HG03280 (cell line): ENCODE measurements at regions not wholly inside any gene's neighbourhood (a gene's known extent, or its start where the extent isn't known, plus 50 kb on each side); places are given as distances from the start of the nearest gene placed in this dataset.

Experiments used
- ATAC-seq: cut with Tn5 transposase; IDR thresholded peaks from one replicate; pipeline ENCODE4 v1.9.1; 2021; ENCODE audit warnings: mild to moderate bottlenecking, moderate library complexity; ENCODE audit not compliant: unreplicated experiment

DNA sequence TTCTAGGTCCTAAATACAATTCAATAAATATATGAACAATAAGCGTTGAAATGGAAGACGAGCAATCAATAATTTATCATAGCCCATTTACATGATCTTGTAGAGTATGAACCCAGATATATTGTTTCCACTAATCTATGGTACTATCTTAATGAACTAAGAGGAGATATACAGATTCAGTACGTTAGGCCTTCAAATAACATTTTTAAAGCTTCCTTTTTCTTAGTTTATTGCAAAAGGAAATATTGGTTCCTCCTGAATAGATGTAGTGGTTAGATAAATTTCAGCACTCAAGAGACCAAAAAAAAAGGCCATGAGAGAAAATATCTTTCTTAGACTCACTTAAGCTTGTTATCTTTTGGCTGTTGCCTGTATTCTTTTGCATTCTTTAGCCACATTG is 147.5 kb upstream of the PITX2 start:
- no peak for ATAC-seq

DNA sequence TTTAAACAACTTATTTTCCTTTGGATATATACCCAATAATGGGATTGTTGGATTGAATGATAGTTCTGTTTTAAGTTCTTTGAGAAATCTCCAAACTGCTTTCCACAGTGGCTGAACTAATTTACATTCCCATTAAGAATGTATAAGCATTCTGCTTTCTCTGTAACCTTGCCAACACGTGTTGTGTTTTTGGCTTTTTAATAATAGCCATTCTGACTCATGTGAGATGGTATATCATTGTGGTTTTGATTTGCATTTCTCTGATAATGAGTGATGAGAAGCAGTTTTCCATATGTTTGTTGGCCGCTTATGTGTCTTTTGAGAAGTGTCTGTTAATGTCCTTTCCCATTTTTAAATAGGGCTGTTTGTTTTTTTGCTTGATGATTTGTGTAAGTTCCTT is 155.6 kb upstream of the PITX2 start:
- ATAC-seq: no peak

DNA sequence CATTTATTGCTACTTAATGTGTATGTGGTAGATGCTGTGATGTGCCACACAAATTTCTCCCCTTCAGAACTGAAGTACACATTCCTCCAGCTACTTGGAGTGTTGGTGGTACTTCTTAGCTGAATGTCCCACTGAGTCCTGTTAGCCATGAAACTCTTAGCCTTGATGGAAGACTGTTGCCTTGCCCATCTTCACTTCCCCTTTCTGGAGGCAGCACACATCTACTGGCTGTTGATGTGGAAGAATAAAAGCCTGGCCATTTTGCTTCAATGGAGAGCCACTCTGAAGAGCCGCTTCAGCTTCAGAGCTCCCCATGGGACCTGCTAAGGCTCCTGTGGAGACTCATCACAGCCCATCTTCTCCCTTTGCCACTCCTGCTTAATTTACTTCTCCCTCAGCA is 157.7 kb upstream of the PITX2 start:
- no peak for ATAC-seq

DNA sequence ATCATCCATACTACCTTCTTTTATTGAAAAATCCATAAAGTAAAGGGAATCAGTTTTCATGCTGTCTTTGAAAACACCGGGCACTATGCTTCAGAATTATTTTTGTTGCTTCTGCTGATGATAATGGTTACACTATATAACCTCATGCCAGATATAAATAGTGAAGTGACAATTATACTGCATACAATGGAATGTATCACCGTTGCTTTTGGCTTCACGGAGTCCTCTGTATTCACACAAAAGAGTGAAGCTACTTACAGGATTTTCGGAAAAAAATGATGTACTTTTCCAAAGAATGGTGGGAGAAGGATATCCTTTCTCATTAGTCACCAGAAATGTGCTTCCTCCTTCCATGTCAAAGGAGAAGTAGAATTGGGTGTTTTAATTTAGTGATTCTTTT is 159.1 kb upstream of the PITX2 start:
- no peak for ATAC-seq

DNA sequence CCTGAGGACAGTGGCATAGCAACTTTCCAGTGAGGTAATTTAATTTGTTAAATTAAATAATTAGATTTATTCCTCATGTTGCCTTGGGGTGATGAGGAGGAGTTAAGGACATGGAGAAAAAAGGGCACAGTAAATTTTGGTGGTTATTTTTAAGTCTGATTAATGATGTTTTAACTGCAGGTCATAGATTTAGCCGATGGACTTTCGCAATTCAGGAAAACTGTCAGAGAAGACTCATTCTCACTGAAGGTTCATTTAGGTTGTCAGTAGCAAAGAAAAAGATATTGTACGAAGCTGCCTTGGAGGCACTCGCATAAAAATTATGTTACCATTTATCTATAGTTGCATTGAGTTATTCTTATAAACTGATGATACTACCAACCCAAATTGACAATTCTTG is 164.2 kb upstream of the PITX2 start:
- no peak for ATAC-seq

DNA sequence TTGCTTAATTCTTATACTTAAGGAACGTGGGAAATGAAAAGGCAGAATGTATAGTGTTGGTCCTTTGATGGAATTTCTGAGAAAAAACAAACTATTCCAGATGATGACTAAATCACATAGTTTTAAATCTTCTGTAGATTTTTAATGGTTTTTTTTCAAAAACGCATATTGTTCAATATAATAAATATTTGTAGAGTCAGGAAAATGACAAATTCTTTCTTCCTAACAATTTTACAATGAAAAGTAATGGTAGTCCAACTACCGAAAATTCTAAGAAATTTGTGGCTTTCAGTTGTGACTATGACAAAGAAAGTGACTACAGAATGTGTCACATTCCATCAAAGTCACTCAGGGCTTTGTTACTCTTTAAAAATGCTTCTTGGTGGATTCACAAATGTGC is 164.8 kb upstream of the PITX2 start:
- ATAC-seq: no peak

DNA sequence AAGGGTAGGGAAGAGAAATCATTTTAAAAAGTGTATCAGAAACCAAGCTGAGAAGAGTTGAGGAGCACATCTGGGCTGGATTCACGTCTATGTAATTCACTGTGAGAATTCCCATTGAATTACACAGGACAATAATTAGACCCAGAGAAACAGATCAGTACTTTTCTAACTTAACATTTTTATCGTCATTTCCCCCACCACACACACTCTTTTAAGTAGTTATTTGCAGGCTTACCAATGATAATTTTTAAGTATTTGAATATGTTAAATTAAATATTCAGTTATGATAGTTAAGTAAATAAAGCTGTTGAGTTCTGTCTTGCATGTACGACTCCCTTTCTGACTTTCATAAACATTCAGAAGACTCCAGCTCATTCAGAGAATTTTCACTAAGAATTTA is 165.4 kb upstream of the PITX2 start:
- no peak for ATAC-seq

DNA sequence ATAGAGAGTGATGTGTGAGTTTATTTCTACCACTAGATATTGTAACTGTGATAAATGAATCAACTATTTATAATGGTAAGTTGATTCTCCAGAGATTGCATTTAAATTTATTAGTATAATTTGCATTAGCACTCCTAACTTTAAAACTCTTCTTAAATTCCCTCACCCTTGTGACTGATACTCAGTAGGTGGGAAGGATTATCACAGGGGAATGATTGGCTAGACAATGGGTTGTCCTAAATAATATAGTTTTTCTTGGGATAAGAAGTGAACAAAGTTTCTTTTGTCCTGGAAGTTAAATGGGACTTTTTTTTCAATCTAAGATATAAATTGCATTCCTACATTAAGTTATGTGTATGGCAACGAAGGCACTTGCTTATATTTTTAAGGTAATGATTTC is 169.2 kb upstream of the PITX2 start:
- no peak for ATAC-seq

DNA sequence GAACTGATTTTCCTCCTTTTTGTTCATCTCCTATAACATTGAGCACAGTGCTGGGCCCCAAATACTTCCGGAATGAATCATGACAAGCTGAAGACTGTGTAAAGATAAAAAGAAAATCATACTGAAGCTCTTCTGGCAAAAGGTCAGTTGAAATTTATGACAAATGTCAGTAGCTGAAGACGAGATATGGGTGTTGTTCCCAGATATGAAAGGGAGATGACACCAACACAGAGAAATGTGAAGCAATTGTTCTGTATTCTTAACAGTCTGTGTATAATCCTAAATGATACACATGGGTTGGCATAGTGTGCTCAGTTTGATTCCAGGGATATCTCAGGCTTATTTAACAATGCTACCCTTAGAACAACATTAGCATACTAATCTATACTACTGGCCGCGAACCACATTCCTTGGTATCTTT is 170.5 kb upstream of the PITX2 start:
- ATAC-seq: no peak

DNA sequence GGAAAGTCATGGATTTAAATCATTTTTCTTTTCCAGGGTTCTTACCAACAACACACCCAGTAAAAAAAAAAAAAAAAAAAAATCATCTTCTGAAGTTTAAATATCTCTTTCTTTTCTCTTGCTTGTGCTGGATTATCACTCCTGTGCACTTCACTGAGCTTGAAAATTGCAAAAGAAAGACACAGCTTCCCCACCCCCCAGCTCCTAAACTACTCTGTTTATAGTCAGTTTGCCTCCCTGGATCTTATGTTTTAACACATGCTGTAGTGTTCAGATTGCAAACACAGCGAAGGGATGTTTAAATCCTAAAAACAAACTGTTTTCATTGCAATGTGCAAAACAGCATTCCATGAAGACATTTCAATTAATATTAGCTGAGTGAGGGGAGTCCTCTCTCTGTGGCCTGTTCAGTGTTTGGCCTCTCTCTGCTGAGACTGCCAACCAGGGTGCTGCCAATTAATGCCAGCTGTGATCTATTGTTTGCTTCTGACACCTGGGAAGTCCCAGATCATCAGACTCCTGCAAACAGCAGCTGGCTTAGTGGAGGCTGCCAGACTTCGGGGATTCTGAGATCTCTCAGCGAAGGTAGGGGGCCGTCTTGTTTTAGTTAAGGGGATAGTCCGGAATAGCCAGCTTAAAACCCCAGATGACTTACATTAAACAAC is 171.1 kb upstream of the PITX2 start:
- no peak for ATAC-seq

DNA sequence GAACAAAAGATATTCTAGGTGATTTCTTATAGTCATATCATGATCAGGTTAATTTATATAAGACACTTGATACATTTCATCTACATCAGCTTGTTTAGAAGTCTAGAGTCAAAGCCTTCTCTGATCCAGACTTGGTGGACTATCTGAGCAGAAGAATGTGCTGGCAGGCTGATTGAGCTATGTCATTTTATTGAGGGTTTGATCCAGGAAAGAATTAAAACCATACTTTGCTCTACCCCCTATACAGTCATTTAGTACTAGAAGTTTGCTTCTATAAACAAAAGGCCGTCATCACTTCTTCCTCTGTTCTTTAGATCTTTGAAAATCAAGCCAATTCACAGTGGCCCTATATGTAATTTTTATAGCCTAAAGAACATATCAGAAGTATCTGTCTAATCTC is 173.1 kb upstream of the PITX2 start:
- no peak for ATAC-seq

DNA sequence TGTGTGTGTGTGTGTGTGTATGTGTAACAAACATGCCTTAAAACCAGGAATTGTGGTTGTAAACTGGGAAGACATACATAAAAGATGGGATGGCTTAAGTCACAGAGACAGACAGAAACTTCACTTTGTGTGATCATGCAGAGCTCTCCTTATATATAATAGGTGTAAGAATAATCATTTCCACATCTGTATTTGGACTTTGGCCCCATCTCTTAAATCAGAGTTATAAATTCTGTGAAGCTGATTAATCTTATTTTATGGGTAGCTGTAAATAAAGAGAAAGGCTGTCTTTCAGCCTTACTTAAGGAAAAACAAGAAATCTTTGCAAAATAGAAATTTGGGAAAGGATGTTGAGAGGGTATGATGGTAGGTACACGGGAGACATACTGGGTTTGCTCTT is 174.6 kb upstream of the PITX2 start:
- no peak for ATAC-seq

DNA sequence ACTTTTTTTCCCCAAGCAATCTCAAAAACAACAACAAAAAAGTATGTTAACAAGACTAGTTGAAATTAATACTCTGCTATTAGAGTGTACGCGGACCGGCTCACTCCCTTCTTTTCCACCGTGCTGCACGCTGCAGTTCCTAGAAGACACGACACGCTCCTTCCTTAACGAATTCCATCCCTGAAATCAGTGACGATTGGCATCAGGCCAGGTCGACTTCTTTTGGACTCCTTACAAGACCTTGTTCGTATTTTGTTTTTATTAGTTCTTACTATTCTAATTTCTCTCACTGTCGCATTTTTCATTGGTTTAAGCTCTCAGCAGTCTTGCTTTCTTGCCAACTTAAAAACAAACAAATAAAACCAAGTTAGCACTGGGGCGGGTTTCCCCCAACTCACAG is 175.8 kb upstream of the PITX2 start:
- ATAC-seq: no peak

DNA sequence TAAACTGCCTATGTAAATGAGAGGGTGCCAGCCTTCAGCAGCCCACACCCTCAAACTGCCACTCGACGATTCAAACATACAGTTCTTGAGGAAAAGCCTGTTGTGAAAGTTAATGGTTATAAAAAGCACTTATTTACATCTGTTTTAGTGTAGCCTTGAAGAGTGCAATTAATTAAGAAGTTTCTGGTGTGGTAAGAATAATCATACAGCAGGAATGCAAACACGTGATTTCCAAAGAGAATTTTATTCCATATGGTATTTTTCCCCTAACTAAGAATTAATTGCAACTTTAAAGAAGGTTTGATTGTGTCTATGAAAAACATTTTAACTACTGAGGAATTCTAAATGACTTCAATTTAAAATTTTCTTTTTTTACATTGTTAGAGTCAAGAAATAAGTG is 176.3 kb upstream of the PITX2 start:
- no peak for ATAC-seq

DNA sequence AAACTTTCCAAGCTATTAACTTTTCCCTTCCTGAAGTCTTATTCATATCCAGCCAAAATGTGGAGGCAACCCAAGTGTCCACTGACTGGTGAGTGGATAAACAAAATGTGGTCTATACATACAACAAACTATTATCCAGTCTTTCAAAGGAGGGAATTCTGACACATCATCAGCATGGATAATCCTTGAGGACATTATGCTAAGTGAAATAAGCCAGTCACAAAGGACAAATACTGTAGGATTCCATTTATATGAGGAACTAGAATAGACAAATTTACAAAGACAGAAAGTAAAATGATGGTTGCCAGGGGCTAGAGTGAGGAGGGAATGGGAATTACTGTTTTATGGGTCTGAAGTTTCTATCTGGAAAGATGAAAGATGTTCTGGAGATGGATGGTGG is 178.7 kb upstream of the PITX2 start:
- no peak for ATAC-seq

DNA sequence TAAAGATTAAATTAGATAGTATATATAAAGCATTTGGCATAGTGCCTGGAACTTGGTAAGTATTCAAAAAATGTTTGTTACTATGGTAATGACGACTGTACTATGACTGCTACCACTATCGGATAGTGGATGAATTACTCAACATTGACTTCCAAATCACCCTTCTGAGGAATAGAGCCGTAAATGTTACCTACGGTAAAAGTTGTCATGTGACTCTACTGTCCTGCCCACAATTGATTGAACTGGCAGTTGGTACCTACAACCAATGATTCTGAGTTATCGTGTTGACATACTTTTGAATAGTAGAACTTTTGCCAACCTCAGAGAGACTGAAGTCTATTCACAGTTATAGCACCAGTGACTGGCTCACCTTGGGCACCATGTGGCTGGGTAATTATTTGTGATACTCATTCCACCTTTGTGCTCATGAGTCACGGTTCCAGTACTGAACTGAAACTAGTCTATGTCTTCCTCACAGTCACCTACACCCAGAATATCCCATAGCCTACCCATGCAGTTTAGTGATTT is 185.5 kb upstream of the PITX2 start:
- no peak for ATAC-seq

DNA sequence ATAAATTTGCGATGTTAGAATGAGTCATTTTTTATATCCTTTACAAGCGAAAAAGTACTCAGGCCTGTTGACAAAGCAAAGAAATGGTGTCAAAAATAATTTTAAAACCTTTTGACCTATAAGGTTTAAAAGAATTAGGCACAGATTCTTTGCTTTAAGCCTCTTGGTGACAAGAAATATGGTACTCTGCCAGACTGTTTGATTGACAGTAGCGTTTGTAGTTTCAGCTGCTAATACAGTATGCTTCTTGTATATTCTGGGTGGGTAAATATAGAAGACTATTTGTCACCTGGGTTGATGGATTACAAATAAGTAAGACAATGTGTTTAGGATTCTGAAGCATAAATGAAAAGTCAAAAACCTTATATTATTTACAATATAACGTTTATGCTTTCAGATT is 193.1 kb upstream of the PITX2 start:
- ATAC-seq: no peak

DNA sequence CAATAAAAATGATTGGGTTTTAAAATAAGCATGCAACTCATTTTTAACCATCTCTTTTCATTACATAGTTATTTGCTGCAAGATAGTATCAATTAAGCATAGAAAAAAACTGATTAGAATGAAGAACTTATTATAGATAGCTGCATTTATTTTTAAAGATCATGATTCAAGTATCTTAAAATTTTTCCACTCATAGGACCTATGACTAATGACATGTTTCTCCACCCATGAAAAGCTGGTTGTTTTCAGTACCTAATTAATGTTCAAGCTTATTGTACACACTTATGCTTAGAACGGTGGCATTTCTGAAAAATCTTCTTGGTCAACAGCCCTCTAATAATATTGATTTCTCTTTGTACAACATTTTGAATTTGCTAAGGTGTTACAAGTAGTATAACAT is 193.5 kb upstream of the PITX2 start:
- no peak for ATAC-seq

DNA sequence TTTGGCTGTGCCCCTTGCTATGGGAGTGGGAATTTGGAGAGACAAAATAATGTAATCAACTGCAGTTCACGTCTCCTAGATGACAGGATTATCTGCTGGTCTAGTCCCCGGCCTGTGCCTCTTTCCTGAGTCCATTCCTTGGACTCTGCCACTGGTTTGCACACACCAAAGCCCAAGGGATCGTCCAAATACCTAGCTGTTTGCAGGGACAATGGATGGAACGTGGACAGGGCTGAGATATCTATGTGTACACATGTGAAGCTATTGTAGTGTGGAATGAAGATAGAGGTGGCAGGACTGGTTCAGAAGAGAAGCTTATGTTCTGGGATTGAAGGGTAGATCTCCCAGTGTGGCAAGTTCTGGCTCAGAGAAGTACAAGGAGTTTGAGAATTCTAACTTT is 198.3 kb upstream of the PITX2 start:
- ATAC-seq: no peak

DNA sequence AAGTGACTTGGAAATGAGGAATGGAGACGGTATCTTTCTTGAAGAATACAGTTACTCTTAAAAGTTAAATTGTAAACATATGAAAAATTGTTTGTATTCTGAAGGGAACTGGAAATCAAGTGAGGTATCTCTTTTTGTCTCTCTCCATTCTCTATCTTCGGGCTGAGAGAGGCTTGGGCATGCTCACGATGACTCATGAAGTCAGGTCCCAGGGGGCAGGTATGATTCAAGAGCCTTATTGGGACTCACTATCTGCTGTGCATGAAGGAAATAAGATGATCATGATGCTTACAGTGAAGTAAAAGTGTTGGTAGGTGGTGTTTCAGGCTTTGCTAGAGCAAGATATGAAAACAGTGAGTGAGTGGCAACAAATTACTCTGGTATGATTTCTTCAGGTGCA is 200.4 kb upstream of the PITX2 start:
- ATAC-seq: no peak

DNA sequence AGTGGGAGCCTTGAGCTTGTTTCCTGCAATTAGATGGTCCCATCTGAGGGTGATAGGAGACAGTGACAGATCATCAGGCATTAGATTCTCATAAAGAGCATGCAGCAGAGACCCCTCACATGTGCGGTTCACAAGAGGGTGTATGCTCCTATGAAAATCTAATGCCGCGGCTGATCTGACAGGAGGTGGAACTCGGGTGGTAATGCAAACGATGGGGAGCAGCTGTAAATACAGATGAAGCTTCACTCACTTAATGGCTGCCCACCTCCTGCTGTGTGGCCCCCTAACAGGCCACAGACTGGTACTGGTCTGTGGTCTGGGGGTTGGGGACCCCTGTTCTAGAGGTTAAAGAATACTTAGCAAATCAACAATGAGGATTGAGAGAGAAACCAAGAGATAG is 201.5 kb upstream of the PITX2 start:
- no peak for ATAC-seq

DNA sequence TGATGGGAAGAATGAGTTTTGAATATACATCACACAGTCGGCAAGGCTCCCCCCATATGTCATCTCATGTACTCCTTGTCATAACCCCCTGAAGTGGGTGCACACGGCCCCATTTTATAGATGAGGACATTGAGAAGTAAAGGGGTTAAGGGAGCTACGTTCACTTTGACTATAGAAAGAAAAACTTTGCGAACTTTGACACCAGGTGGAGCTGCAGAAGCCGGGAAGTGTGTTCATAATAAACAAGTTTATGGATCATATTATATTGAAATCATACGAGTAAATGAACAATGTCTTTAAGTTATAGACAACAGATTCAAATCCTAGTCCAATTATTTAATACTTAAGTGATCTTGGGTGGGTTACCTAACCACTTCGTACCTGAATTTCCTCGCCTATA is 203.8 kb upstream of the PITX2 start:
- no peak for ATAC-seq

DNA sequence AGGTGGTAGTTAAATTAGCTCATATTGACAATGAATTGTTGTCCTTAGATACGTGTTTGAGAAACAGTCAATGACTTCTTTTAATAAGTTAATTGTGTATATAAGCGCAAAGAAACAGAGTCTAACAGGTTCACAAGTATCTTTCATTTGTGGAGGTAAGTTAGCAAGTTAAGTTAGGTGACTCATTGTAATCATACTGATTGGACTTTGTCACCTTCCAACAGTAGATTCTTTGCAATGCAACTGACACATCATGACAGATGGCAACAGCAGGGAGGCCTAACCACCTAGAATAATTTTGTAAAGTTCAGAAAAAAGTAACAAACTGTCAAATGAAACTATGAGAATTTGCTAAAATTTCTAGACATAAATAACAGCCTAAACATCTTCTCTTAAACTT is 207.6 kb upstream of the PITX2 start:
- ATAC-seq: no peak
